GM18519 (cell line): ENCODE measurements at regions not wholly inside any gene's neighbourhood (a gene's known extent, or its start where the extent isn't known, plus 50 kb on each side); places are given as distances from the start of the nearest gene placed in this dataset.

Experiments used
- ATAC-seq: cut with Tn5 transposase; IDR thresholded peaks from one replicate; pipeline ENCODE4 v1.9.1; 2021; ENCODE audit warnings: mild to moderate bottlenecking, moderate library complexity; ENCODE audit not compliant: unreplicated experiment, low FRiP score

GRCh38 chr18:55093808-55094207, 134.5 kb upstream of the CCDC68 start:
- no peak for ATAC-seq

DNA sequence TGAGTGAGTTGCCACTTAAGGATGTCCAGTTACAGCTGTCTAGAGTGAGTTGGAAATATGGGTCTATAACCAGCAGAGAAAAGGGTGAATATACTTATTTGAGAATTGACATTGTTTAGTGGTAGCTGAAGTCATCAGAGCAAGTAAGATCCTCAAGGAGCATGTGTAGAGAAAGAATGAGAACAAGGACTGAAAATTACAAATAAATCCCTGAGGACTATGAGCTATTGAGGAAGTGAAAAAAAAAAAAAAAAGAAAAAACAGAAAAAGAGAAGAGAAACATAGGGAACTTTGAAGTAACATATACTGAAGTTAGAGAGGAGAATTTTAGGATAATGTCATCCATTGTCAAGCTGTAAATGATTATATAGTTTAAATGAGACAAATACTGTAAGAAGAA, 134.0 kb upstream of the CCDC68 start:
- no peak for ATAC-seq

DNA sequence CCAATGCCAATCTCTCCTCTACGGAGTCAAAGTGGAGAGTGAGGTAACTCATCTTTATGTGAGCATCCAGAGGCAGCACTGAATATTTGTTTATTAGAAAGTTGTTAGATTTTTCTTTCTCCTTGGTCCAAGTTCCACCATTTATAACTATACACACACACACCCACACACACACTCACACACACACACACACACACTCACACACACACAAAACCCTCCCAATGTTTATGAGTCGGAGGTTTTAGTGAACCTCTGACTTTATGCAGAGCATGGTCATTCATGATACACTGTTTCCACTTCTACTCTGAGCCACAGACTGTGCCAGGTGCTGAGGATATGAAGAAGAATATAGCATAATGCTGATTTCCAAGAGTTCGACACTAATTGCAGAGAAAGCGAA, 132.9 kb upstream of the CCDC68 start:
- no peak for ATAC-seq

- ATAC-seq: no peak
Observed at GRCh38 chr18:55090564-55091188, 131.4 kb upstream of the CCDC68 start.

DNA sequence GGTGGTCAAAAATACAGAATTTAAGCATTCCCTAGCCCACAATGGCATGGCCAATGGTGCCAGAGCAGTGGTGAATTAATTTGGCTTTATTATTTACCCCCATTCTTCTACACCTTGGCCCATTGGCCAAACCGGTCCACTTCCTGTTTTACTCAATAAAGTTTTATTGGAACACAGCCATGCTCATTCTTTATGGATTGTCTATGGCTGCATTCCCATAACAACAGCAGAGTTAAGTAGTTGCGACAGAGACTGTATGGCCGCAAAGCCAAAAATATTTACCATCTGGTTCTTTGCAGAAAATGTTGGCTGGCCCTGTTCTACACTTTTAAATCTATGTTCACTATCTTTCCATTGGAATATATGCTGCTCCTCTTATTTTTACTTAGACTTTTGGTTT, 130.3 kb upstream of the CCDC68 start:
- no peak for ATAC-seq

DNA sequence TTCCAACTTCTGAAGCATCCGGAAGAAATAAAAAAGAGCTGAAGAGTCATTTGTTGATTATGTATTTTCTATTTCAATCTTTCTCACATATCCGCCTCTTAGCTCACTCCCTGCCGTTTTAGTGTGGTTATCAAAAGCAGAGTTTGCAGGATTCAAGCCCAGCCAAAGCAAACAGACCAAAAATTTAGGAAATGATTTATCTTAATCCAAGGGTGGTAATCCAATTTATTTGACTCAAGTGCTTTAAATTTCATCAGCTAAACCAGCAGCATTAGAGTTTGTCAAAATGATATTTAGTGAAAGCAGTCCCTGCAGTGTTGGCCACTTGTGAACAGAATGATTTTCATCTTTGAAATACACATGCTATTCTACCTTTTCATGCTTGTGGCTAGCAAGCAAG, 129.3 kb upstream of the CCDC68 start:
- no peak for ATAC-seq

DNA sequence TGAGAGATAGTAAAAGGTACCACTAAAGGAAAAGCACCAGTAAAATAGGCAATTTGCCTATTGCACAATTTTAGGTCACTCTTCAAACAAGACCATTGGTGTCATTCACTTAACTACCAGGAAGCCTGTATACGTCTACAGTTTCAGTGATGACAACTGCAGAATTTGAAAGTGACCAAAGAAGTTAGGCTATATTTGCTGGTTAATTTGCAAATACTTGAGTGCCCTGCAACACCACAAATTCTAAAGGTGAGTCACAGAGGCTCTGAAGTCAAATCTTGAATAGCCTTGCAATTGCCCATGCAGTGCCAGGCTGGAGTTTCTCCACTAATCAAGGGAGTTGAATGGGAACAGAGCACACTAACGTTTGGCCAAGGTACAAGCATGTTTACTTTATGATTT, 128.7 kb upstream of the CCDC68 start:
- no peak for ATAC-seq

- ATAC-seq: no peak
Observed at GRCh38 chr18:55086906-55087305, 127.6 kb upstream of the CCDC68 start.

GRCh38 chr18:55085557-55086285, 126.5 kb upstream of the CCDC68 start:
- ATAC-seq: no peak

- no peak for ATAC-seq
Observed at GRCh38 chr18:55084550-55084949, 125.3 kb upstream of the CCDC68 start.

DNA sequence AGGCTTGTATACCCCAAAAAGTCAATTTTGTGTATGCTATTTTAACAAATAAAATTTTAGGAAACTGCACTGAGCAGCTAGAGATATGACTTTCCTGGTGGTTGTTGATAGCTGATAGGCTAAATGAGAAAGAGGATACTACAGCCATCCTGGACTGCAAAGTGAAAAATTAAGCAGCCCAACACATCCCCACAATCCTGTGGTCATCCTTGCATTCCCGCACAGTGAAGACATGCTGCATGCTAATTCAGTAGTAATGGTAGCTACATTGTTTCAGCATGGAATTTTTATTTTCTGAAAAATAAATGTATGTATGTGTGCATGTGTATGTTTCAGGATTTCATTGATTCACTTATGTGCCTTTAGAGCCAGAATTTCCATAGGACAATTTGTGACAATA, 124.2 kb upstream of the CCDC68 start:
- no peak for ATAC-seq

DNA sequence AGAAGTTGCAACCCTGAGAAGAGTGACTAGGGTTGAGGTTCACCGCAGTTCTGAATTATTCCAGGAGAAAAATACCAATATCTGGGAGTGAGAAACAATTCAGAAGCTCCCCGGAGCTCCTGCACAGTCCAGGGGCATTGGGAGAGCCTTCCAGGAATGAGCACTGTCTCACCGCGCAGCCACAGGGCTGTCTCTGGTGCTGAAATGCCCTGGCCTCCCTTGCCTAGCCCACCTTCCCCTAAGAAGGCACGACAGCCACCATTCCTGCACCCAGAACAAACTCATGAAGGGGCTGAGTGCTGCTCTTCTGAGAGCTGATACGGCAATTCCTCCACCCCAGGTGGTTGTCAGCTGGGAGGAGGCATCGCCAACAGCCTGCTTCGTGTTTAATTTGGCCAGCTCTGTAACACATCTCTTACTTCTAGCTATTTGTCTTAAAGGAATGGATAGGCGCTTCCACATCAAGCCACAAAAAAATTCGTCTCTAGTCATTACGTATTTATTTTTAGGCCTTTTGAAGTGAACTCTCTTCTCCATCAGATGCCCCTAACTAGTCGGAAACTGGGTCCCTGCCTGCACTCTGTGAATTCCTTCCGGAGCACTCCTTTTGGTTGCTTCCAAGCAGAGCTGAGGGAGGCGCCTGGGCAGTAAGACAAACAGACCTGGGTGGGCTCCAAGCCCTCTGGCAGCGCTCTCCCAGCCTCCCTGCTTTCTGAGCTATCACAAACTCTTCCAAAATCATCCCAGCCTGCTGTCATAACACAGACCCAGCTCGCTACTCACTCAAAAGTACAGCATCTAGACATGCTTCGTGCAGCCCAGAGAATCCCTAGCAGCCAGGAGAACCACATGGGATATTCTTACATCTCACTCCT, 120.5 kb upstream of the CCDC68 start:
- no peak for ATAC-seq

DNA sequence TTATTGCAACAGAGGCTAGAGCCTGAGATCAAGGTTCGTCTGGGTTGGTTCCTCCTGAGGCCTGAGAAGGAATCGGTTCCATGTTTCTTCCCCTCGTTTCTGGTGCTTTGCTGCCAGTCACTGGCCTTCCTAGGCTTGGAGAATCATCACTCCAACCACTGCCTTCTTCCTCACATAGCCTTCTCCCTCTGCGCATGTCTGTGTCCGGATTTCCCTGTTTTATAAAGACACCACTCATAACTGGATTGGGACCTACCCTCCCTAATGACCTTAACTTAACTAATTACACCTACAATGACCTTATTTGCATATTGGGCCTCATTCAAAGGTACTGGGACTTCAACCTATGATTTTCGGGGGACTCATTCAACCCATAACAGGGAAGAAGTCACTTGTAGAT, 119.8 kb upstream of the CCDC68 start:
- ATAC-seq: no peak

GRCh38 chr18:55078303-55078932, 119.2 kb upstream of the CCDC68 start:
- no peak for ATAC-seq

DNA sequence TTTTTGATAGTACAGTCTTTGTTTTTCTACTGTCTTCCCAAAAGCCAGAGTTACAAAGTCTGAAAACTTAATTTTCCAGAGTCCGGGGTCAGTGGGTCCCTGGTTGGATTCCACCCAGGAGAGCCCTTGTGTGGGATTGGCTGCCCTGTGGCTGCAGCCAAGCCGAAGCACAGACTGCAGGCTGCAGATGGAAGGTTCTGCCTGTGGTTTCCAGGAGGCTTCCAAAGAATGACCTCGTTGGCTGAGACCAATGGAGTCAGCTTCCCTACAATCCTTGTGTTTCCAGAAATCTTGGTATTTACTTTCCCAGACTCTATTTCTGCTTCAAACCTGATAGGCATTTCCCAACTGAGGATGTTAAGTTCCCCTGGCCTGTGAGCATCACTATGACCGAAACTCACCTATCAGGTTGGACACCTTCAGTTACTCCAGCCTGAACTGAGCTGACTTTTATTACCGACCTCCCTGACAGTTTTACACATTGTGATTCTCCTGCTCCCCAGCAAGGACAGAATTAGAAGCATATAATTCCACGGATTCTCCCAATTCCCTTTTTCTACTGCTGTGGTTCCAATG, 117.5 kb upstream of the CCDC68 start:
- ATAC-seq: no peak

DNA sequence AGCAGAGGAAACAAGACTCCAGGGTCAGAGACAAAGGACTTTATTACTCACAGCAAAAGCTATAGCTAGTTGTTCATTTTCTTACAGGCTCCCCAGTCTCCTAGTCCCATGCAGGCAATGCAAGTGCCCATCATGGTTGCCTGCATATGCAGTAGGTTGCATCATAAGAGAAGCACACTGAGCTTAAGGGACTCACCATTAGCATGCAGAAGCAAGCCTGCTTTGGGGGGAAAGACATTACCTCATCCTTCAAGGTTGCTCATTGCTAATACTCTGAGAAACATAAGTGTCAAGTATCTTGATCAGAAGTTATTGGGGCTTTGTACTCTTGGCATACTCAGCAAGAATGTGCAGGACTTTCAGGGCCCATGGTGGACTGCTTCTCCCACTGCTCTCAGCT, 114.6 kb upstream of the CCDC68 start:
- ATAC-seq: no peak

DNA sequence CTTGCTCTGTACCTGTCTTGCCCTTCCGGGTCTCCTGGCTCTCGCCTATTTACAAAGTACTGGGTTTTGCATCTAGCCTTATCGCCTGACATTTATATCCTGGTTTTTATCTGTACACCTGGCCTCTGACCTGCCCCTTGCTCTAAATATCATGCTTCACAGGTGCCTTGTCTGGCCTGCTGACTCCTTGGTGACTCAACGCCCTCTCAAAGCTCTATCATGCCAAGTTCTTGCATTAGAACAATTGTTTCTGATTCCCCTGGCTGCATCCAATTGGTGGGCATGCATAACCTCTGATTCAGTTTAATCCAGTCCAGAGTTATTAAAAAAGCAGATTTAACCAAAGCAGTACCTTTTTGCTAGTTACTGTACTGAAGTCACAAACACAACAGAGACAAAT, 113.9 kb upstream of the CCDC68 start:
- ATAC-seq: no peak

- ATAC-seq: no peak
Observed at GRCh38 chr18:55072698-55073097, 113.4 kb upstream of the CCDC68 start.

GRCh38 chr18:55072181-55072580, 112.9 kb upstream of the CCDC68 start:
- no peak for ATAC-seq

DNA sequence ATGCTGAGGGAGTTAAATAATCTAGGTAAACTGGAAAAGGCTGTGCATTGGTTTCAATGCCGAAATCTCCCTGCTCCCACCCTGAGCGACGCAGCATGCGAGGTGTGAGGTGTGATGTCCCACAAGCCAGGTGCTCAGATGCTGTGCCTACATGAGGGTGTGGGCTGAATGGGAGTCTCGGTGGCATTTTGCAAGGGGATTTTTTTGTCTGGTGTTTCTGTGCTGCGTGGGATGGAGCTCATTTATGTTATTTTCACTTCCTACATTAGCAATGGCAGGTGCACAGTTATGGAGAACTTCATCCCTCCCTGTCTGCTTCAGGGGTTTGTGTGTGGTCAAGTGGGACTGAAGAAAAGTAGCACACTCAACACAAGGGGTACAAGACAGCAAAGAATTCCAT, 110.2 kb upstream of the CCDC68 start:
- peak; percentile 76 for ATAC-seq

GRCh38 chr18:55064760-55065159, 105.5 kb upstream of the CCDC68 start:
- ATAC-seq: no peak
